ENCODE measurements at regions not wholly inside any gene's neighbourhood (a gene's known extent, or its start where the extent isn't known, plus 50 kb on each side); places are given as distances from the start of the nearest gene placed in this dataset.

DNA sequence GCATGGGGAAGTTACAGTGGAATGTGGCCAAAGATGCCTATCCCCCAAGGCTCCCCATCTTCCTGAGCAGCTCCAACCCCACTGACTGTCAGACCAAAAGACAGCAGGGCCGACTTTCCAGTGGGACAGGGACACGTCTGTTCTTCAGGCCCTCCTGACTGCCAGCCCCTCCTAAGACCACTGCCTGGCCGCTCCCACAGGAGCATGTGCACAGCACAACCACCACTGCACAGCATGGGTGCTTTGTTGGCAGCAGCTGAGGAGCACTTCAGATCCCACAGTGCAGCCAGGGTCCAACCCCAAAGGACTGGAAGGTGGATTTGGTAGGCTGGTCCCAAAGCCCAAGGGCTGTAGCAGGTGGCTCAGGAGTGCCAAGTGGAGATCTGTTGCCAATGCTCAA is 648.3 kb upstream of the BRINP3 start:
- TF ChIP-seq, protein P1, sequence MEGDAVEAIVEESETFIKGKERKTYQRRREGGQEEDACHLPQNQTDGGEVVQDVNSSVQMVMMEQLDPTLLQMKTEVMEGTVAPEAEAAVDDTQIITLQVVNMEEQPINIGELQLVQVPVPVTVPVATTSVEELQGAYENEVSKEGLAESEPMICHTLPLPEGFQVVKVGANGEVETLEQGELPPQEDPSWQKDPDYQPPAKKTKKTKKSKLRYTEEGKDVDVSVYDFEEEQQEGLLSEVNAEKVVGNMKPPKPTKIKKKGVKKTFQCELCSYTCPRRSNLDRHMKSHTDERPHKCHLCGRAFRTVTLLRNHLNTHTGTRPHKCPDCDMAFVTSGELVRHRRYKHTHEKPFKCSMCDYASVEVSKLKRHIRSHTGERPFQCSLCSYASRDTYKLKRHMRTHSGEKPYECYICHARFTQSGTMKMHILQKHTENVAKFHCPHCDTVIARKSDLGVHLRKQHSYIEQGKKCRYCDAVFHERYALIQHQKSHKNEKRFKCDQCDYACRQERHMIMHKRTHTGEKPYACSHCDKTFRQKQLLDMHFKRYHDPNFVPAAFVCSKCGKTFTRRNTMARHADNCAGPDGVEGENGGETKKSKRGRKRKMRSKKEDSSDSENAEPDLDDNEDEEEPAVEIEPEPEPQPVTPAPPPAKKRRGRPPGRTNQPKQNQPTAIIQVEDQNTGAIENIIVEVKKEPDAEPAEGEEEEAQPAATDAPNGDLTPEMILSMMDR (IDR thresholded peaks at IDR 0.05; ENCODE audit: low read depth, low read length): no peak
- TF ChIP-seq EZH2phosphoT487 (IDR thresholded peaks at IDR 0.05; ENCODE audit: low read depth): no peak
